ENCODE measurements at regions not wholly inside any gene's neighbourhood (a gene's known extent, or its start where the extent isn't known, plus 50 kb on each side); places are given as distances from the start of the nearest gene placed in this dataset.
A peak's percentile ranks its signal among the peaks of the same experiment; 100 is the strongest.
"Not testable (repeated sequence)": the region's sequence is repeated elsewhere in the genome, so short reads cannot be mapped to it uniquely, and the experiment has no call there.

- no peak for DNase-seq
Measured at GRCh38 chr7:3164380-3164792, 120.7 kb upstream of the CARD11 start.

- no peak for DNase-seq
Measured at GRCh38 chr7:3165681-3166580, 122.3 kb upstream of the CARD11 start.

GRCh38 chr7:3167551-3167950 is 123.9 kb upstream of the CARD11 start:
- DNase-seq, result no peak

GRCh38 chr7:3168370-3168769 is 124.7 kb upstream of the CARD11 start:
- no peak for DNase-seq

GRCh38 chr7:3168869-3169268 is 125.2 kb upstream of the CARD11 start:
- no peak for DNase-seq

- DNase-seq, result no peak
Measured at GRCh38 chr7:3172768-3173280, 128.2 kb upstream of the SDK1 start.

GRCh38 chr7:3174515-3175284 is 126.4 kb upstream of the SDK1 start:
- no peak for DNase-seq

- DNase-seq, result no peak
Measured at GRCh38 chr7:3175285-3175902, 125.7 kb upstream of the SDK1 start.

GRCh38 chr7:3176112-3177000 is 124.7 kb upstream of the SDK1 start:
- DNase-seq, result no peak

- no peak for DNase-seq
Measured at GRCh38 chr7:3177271-3177670, 123.8 kb upstream of the SDK1 start.

- DNase-seq, result no peak
Measured at GRCh38 chr7:3179456-3179855, 121.6 kb upstream of the SDK1 start.

GRCh38 chr7:3180604-3181003 is 120.4 kb upstream of the SDK1 start:
- DNase-seq, result no peak

GRCh38 chr7:3182055-3182454 is 119.0 kb upstream of the SDK1 start:
- DNase-seq, result not testable (repeated sequence)

- no peak for DNase-seq
Measured at GRCh38 chr7:3187444-3188040, 113.5 kb upstream of the SDK1 start.

- no peak for DNase-seq
Measured at GRCh38 chr7:3188946-3189345, 112.1 kb upstream of the SDK1 start.

GRCh38 chr7:3191548-3191947 is 109.5 kb upstream of the SDK1 start:
- DNase-seq, result no peak

- DNase-seq, result no peak
Measured at GRCh38 chr7:3192669-3193068, 108.4 kb upstream of the SDK1 start.

- no peak for DNase-seq
Measured at GRCh38 chr7:3193379-3194120, 107.5 kb upstream of the SDK1 start.

- peak; percentile 97 for DNase-seq
Measured at GRCh38 chr7:3194501-3195141, 106.4 kb upstream of the SDK1 start.

- DNase-seq, result no peak
Measured at GRCh38 chr7:3195160-3195559, 105.9 kb upstream of the SDK1 start.
